GM12891 (cell line): ENCODE measurements at regions not wholly inside any gene's neighbourhood (a gene's known extent, or its start where the extent isn't known, plus 50 kb on each side); places are given as distances from the start of the nearest gene placed in this dataset.
"Not testable (repeated sequence)": the region's sequence is repeated elsewhere in the genome, so short reads cannot be mapped to it uniquely, and the experiment has no call there.

Source experiments
- DNase-seq: peaks from one replicate; pipeline ENCODE4 v3.0.0; 2011; ENCODE audit warnings: low spot score; ENCODE audit not compliant: insufficient read length
- FAIRE-seq: peaks from 2 replicates; lab custom pipeline; 2011; peaks lifted over from hg19 to GRCh38; lab: Jason Lieb, UNC
- PAX5 ChIP-seq: IDR thresholded peaks from 2 replicates; pipeline ENCODE4 v1.6.1; 2011; ENCODE audit warnings: low read length, moderate library complexity, mild to moderate bottlenecking; ENCODE audit not compliant: insufficient read depth, severe bottlenecking
- POLR2A ChIP-seq: IDR thresholded peaks from 2 replicates; pipeline ENCODE4 v1.6.1; 2011; ENCODE audit warnings: low read depth, low read length, control low read depth
- POLR2AphosphoS5 ChIP-seq: IDR thresholded peaks from 2 replicates; pipeline ENCODE4 v1.6.1; 2011; ENCODE audit warnings: low read depth, low read length, control low read depth
- POU2F2 ChIP-seq: IDR thresholded peaks from 2 replicates; pipeline ENCODE4 v1.6.1; 2011; ENCODE audit warnings: low read depth, mild to moderate bottlenecking, control low read depth, low read length, moderate library complexity
- SPI1 ChIP-seq: IDR thresholded peaks from 2 replicates; pipeline ENCODE4 v1.6.1; 2011; ENCODE audit warnings: low read depth, low read length, control low read depth
- TAF1 ChIP-seq: IDR thresholded peaks from 2 replicates; pipeline ENCODE4 v1.6.1; 2011; ENCODE audit warnings: low read depth, low read length, control low read depth

GRCh38 chr5:62829604-62829986 is 251.0 kb downstream of the LRRC70 start:
- TF ChIP-seq POU2F2 (no peak), POLR2AphosphoS5 (no peak), POLR2A (no peak)
- no peak for FAIRE-seq
- no peak for DNase-seq

- no peak for FAIRE-seq
- TF ChIP-seq POLR2A (no peak), TAF1 (no peak), POU2F2 (no peak), SPI1 (no peak), PAX5 (no peak), POLR2AphosphoS5 (no peak)
- DNase-seq, result no peak
Measured at GRCh38 chr5:62828742-62829603, 250.4 kb downstream of the LRRC70 start.

DNA sequence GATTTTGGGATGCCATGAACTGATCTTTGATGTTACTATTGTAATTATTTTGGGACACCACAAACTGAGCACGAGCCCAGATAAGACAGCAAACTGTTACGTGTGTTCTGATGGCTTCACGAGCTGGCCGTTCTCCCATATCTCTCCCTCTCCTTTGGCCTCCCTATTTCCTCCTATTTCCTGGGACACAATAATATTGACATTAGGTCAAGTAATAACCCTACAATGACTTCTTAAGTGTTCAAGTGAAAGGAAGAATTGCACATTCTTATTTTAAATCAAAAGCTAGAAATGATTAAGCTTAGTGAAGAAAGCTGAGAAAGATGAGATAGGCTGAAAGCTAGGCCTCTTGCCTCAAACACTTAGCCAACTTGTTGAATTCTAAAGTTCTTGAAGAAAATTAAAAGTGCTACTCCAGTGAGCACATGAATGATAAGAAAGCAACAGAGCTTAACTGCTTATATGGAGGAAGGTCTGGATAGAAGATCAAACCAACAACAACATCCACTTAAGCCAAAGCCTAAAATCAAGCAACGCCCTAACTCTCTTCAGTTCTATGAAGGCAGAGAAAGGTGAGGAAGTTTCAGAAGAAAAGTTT is 247.1 kb downstream of the LRRC70 start:
- no peak for DNase-seq
- TF ChIP-seq SPI1, result no peak
- no peak for TF ChIP-seq POLR2AphosphoS5
- no peak for TF ChIP-seq POLR2A
- no peak for TF ChIP-seq POU2F2
- TF ChIP-seq PAX5, result no peak
- TF ChIP-seq TAF1, result no peak
- no peak for FAIRE-seq

DNA sequence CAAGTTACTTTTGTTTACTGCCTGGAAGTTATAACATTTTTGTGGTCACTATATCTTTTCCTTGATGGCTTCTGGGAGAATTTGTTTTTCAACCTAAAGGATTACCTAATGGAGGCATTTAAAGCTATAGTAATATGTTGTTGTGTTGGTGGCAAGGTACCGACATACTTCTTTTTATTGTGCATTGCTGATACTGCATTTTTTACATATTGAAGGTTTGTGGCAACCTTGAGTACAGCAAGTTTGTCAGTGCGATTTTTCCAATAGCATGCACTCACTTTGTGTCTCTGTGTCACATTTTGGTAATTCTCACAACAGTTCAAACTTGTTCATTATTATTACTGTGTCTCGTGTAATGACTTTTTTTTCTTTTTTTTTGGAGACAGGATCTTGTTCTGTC is 246.3 kb downstream of the LRRC70 start:
- TF ChIP-seq SPI1 (no peak), POLR2A (no peak), TAF1 (no peak), PAX5 (no peak), POU2F2 (no peak), POLR2AphosphoS5 (no peak)
- no peak for FAIRE-seq
- DNase-seq, result no peak

DNA sequence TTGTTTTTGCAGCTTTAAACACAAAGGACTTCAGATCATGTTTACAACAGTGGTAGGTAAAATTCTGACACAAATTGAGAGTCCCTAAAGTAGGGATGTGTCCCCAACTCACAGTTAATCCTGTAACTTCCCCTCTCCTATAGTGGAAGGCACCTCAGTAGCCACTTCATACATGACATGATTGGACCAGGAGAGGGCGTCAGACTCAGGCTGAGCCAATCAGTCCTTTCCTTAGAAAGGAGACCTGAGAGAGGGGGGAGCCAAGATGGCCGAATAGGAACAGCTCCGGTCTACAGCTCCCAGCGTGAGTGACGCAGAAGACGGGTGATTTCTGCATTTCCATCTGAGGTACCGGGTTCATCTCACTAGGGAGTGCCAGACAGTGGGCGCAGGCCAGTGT is 238.4 kb downstream of the LRRC70 start:
- not testable (repeated sequence) for DNase-seq, FAIRE-seq

DNA sequence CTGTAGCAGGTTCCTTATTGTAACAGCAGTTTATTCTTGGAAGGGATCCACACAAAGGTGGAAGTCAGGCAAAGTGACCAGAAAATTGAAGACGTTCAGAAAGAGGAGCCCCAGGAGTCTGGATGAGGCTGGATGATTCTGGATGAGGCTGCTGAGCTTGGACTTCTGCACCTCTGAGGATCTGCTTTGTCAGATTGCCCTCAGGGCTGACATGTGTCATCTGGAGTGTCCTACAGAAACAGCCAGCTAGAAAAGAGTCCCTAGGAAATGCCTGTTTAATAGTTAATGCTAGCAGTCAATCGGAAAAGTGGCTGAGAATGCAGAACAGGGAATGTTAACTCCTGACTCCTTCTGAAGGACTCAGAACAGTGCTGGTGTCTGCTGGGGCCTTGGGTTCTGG is 236.4 kb downstream of the LRRC70 start:
- no peak for TF ChIP-seq PAX5
- TF ChIP-seq POLR2A, result no peak
- no peak for TF ChIP-seq POLR2AphosphoS5
- TF ChIP-seq TAF1, result no peak
- TF ChIP-seq POU2F2, result no peak
- no peak for TF ChIP-seq SPI1
- DNase-seq (no peak), FAIRE-seq (no peak)

GRCh38 chr5:62812621-62813255 is 234.1 kb downstream of the LRRC70 start:
- FAIRE-seq, result no peak
- DNase-seq, result no peak
- TF ChIP-seq POU2F2, result no peak
- TF ChIP-seq PAX5, result no peak
- no peak for TF ChIP-seq TAF1
- no peak for TF ChIP-seq POLR2A
- no peak for TF ChIP-seq POLR2AphosphoS5
- no peak for TF ChIP-seq SPI1

DNA sequence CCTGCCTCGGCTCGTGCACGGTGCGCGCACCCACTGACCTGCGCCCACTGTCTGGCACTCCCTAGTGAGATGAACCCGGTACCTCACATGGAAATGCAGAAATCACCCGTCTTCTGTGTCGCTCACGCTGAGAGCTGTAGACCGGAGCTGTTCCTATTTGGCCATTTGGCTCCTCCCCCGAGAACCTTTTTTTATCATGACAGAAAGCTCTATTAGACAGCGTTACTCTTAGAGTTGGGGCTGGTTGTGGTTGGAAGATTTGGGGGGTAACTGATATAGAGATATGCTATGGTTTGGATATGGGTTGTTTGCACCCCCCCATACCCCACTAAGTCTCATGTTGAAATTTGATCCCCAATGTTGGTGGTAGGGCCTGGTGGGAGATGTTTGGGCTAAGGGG is 226.2 kb downstream of the LRRC70 start:
- DNase-seq, FAIRE-seq: not testable (repeated sequence)

DNA sequence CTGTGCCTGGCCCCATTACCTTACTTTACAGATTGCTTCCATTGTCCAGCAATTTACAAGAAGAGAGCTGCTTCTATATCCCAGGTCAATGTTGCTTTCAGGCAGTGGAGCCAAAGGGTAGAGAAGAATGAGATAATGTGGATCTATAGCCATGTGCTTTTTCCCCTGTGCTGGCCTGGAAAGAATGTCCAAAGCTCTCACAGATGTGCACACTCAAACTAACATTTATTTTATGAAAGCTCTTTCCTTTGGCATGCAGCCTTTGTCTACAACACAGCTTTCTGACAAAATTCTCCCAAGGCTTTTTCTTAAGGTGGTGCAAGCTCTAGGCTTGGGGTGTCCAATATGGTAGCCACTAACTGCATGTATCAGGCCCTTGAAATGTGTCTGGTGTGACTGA is 217.3 kb downstream of the LRRC70 start:
- TF ChIP-seq POLR2AphosphoS5 (no peak), TAF1 (no peak), POLR2A (no peak), POU2F2 (no peak), SPI1 (no peak), PAX5 (no peak)
- no peak for FAIRE-seq

DNA sequence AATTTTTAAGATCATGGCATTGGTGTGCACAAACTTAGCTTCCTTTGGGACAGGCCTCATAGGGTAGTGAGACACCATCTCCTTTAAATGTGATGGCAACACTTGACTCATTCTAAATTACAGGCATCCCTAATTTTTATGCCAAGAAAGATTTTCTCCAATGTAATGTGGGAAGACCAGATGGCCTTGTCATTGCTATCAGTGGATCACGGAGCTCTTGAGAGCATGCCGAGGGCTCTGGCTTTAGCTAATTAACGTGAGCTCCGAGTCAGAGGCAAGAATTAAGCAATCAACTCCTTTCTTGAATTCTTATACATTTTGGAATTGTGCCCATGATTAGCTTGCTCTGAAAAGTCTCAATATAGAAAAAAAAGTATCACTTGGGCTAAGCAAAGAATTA is 215.8 kb downstream of the LRRC70 start:
- FAIRE-seq (no peak), DNase-seq (no peak)
- no peak for TF ChIP-seq PAX5
- no peak for TF ChIP-seq TAF1
- TF ChIP-seq POLR2A, result no peak
- no peak for TF ChIP-seq SPI1
- no peak for TF ChIP-seq POU2F2
- no peak for TF ChIP-seq POLR2AphosphoS5

More for the DNA sequence above, 217.3 kb downstream of the LRRC70 start:
- DNase-seq, result no peak

GRCh38 chr5:62791059-62791458 is 212.4 kb downstream of the LRRC70 start:
- no peak for FAIRE-seq
- no peak for DNase-seq
- no peak for TF ChIP-seq POU2F2
- no peak for TF ChIP-seq POLR2AphosphoS5
- TF ChIP-seq SPI1, result no peak
- TF ChIP-seq PAX5, result no peak
- no peak for TF ChIP-seq TAF1
- TF ChIP-seq POLR2A, result no peak
